Suprapubic skin (tissue), 4 donors: ENCODE measurements at regions not wholly inside any gene's neighbourhood (a gene's known extent, or its start where the extent isn't known, plus 50 kb on each side); places are given as distances from the start of the nearest gene placed in this dataset.

Source experiments
- DNase-seq, 2 donors: peaks; one replicate each; pipeline ENCODE4 v3.0.0-alpha.2; 2019; ENCODE audit warnings: low spot score in 2 of 2
- H3K27ac ChIP-seq: fragments of 200-600 bp; sonication (generic); one replicate; pipeline ENCODE4 v1.5.1; 2019
- H3K27me3 ChIP-seq: fragments of 200-600 bp; sonication (generic); one replicate; pipeline ENCODE4 v1.5.1; 2019
- H3K36me3 ChIP-seq: fragments of 200-600 bp; sonication (generic); one replicate; pipeline ENCODE4 v1.5.1; 2019
- H3K4me1 ChIP-seq: fragments of 200-600 bp; sonication (generic); one replicate; pipeline ENCODE4 v1.5.1; 2019
- H3K4me3 ChIP-seq: fragments of 200-600 bp; sonication (generic); one replicate; pipeline ENCODE4 v1.5.1; 2019; ENCODE audit warnings: mild to moderate bottlenecking
- H3K9me3 ChIP-seq: fragments of 200-600 bp; sonication (generic); one replicate; pipeline ENCODE4 v1.5.1; 2019
- CTCF ChIP-seq, 2 donors: fragments of 200-600 bp in 1 of 2; fragments of 450-650 bp in 1 of 2; sonication (generic) in 1 of 2; IDR thresholded peaks; one replicate each; pipeline ENCODE4 v1.5.1; 2016 to 2019; ENCODE audit warnings: antibody characterized with exemption in 2 of 2, mild to moderate bottlenecking in 1 of 2, moderate library complexity in 1 of 2
- EP300 ChIP-seq: sonication (generic); formaldehyde crosslinking; IDR thresholded peaks from one replicate; pipeline ENCODE4 v1.6.1; 2017; ENCODE audit warnings: antibody characterized with exemption
- POLR2A ChIP-seq, 2 donors: fragments of 450-650 bp; IDR thresholded peaks; one replicate each; pipeline ENCODE4 v1.6.1; 2017; ENCODE audit warnings: antibody characterized with exemption in 2 of 2, mild to moderate bottlenecking in 2 of 2, moderate library complexity in 2 of 2
- POLR2AphosphoS5 ChIP-seq, 3 donors: sonication (generic); formaldehyde crosslinking; IDR thresholded peaks; one replicate each; pipeline ENCODE4 v1.6.1; 2017; ENCODE audit warnings: antibody characterized with exemption in 3 of 3
- WGBS: methylation state at CpG from one replicate; pipeline ENCODE4 v1.1.5; 2018; 5-methylcytosine and 5-hydroxymethylcytosine counted together

DNA sequence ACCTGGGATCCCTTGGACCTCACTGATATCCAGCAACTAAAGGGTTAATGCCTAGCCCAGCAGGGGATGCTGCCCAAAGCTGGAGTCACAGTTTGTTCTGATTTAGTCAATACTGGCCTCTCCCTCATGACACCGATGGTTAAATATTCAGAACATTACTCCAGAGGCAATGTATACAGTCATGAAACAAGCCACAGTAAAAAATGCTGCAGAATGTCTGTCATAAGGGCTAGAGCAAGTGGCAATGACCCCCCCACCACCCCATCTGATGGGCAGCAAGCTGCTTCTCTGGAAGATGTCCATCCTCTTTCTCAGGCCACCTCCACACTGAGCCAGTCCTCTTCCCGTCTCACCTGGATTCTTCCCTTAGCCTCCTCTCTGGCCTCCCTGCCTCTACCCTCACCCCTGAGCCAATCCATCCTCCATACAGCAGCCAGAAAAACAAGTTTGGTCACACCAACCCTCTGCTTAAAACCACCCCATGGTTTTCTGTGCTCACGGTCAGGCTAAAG is 99.0 kb upstream of the KCNG1 start:
- H3K4me3 ChIP-seq = no peak overlapping the region
- no peak for TF ChIP-seq EP300
- no peak for TF ChIP-seq POLR2A (IDR thresholded peaks at IDR 0.05)
- TF ChIP-seq POLR2AphosphoS5 (IDR thresholded peaks at IDR 0.05) = no peak
- TF ChIP-seq CTCF (IDR thresholded peaks at IDR 0.05) = no peak
- DNase-seq = no peak
- H3K36me3 ChIP-seq = no peaks in the 10 kb centered on the region
- H3K27me3 ChIP-seq = peaks cover 24% of the 10 kb centered on the region
- H3K9me3 ChIP-seq = no peaks in the 10 kb centered on the region
- H3K4me1 ChIP-seq = no peaks in the 10 kb centered on the region
- no peak overlapping the region for H3K27ac ChIP-seq
- 44% methylated on average over 3 of the region's 3 CpGs for WGBS

DNA sequence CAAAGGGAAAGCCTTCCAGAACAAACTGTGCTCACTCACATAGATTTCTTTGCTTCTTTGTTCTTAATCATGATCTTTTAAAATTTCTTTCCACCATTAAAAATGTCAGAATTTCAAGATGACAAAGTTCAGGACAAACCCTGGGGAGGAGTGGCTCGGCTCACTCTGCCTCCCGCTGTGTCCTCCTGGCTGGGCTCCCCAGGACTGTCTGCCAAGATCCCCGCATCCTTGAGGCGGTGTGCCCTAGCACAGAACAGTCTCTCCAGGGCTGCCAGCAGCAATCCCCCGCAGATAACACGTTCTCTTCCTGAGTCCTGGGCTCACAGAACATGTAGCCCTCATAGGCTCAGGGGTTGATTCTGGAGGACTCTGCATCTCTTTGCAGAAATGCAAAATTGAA is 98.4 kb upstream of the KCNG1 start:
- H3K4me1 ChIP-seq = no peaks in the 10 kb centered on the region
- H3K9me3 ChIP-seq = no peaks in the 10 kb centered on the region
- DNase-seq = no peak
- H3K27ac ChIP-seq = no peak overlapping the region
- no peak overlapping the region for H3K4me3 ChIP-seq
- H3K36me3 ChIP-seq = no peaks in the 10 kb centered on the region
- H3K27me3 ChIP-seq = peaks cover 24% of the 10 kb centered on the region
- no peak for TF ChIP-seq POLR2A (IDR thresholded peaks at IDR 0.05)
- no peak for TF ChIP-seq POLR2AphosphoS5 (IDR thresholded peaks at IDR 0.05)
- no peak for TF ChIP-seq EP300
- TF ChIP-seq CTCF (IDR thresholded peaks at IDR 0.05) = no peak
- 18% methylated on average over 6 of the region's 6 CpGs for WGBS

GRCh38 chr20:51120868-51121267 is 98.0 kb upstream of the KCNG1 start:
- Histone ChIP-seq H3K4me3 (no peak overlapping the region), H3K36me3 (no peaks in the 10 kb centered on the region), H3K27me3 (peaks cover 27% of the 10 kb centered on the region), H3K9me3 (no peaks in the 10 kb centered on the region), H3K27ac (no peak overlapping the region), H3K4me1 (no peaks in the 10 kb centered on the region)
- DNase-seq = no peak
- 56% methylated on average over 3 of the region's 3 CpGs for WGBS
- TF ChIP-seq POLR2A (IDR thresholded peaks at IDR 0.05) = no peak
- no peak for TF ChIP-seq POLR2AphosphoS5 (IDR thresholded peaks at IDR 0.05)
- TF ChIP-seq EP300 = no peak
- no peak for TF ChIP-seq CTCF (IDR thresholded peaks at IDR 0.05)

GRCh38 chr20:51120438-51120837 is 97.5 kb upstream of the KCNG1 start:
- Histone ChIP-seq H3K27ac (no peak overlapping the region), H3K27me3 (peaks cover 30% of the 10 kb centered on the region), H3K4me1 (no peaks in the 10 kb centered on the region), H3K36me3 (no peaks in the 10 kb centered on the region), H3K4me3 (no peak overlapping the region), H3K9me3 (no peaks in the 10 kb centered on the region)
- TF ChIP-seq POLR2A (IDR thresholded peaks at IDR 0.05) (no peak), EP300 (no peak), CTCF (IDR thresholded peaks at IDR 0.05) (no peak)
- 87% methylated on average over 3 of the region's 3 CpGs for WGBS
- no peak for DNase-seq

DNA sequence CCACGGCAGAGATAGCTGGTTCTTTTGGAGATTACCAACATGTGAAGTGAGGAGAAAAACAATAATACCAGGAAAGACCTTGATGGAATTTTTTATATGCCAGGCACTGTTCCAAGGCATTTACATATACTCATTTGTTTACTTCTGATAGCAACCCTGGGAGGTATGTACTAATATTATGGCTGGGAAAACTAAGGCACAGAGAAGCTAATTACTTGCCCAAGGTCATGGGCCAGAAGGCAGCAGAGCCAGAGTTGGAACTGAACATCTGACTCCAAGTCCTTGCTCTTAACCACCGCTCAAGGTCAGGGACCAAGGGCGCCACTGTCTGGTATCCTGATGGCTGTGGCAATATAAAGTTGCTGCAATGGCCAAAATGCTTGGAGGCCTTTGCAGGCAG is 97.0 kb upstream of the KCNG1 start:
- H3K4me3 ChIP-seq = no peak overlapping the region
- H3K4me1 ChIP-seq = no peaks in the 10 kb centered on the region
- WGBS = 90% methylated on average over 3 of the region's 3 CpGs
- no peak for DNase-seq
- TF ChIP-seq POLR2AphosphoS5 (IDR thresholded peaks at IDR 0.05) (no peak), POLR2A (IDR thresholded peaks at IDR 0.05) (no peak), EP300 (no peak), CTCF (IDR thresholded peaks at IDR 0.05) (no peak)
- no peaks in the 10 kb centered on the region for H3K36me3 ChIP-seq
- H3K27me3 ChIP-seq = peaks cover 30% of the 10 kb centered on the region
- H3K9me3 ChIP-seq = no peaks in the 10 kb centered on the region
- H3K27ac ChIP-seq = no peak overlapping the region
